K562 (cell line): ENCODE measurements at regions not wholly inside any gene's neighbourhood (a gene's known extent, or its start where the extent isn't known, plus 50 kb on each side); places are given as distances from the start of the nearest gene placed in this dataset.

Experiments used
- DACH1 ChIP-seq: fragments of 450-650 bp; IDR thresholded peaks from 2 replicates; pipeline ENCODE4 v1.6.1; 2018; ENCODE audit not compliant: partially characterized antibody
- FOXP1 ChIP-seq: sonication (generic); formaldehyde crosslinking; IDR thresholded peaks from 2 replicates; pipeline ENCODE4 v1.8.0; 2022; ENCODE audit warnings: mild to moderate bottlenecking, missing genetic modification reagents
- JUNB ChIP-seq: fragments of 450-650 bp; formaldehyde crosslinking; conservative IDR thresholded peaks from 2 replicates; pipeline ENCODE4 v1.4.0; 2020; ENCODE audit warnings: mild to moderate bottlenecking
- ZNF592 ChIP-seq: fragments of 450-650 bp; IDR thresholded peaks from 2 replicates; pipeline ENCODE4 v1.6.1; 2017; ENCODE audit warnings: antibody characterized with exemption, mild to moderate bottlenecking
- TF ChIP-seq, protein P1 (sequence below): IDR thresholded peaks from 2 replicates; pipeline ENCODE4 v1.6.1; 2012; ENCODE audit warnings: low read depth, low read length, improper control_type of control experiment, borderline replicate concordance

DNA sequence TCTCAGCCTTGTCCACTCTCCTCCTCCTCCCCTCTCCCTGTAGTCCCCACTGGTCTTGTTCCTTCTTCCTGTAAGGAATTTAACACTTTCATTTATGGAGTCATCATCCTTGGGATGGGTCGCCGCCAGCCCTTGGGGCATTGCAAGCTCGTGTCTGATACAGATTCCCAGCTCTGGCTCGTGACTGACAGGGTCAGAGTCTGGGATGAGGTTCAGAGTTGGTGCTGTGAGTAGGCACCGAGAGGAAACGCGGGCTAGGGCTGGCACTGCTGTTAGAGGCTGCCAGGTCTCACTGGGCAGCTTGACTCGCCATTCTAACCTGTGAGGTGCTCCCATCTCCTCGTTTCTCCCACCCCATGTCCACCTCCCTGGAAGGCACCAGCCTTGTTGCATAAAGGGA is 407.0 kb downstream of the SOX9 start:
- TF ChIP-seq DACH1: no peak
- no peak for TF ChIP-seq FOXP1 (CRISPR knock-in tag)
- no peak for TF ChIP-seq JUNB (CRISPR knock-in tag)
- TF ChIP-seq, protein P1, sequence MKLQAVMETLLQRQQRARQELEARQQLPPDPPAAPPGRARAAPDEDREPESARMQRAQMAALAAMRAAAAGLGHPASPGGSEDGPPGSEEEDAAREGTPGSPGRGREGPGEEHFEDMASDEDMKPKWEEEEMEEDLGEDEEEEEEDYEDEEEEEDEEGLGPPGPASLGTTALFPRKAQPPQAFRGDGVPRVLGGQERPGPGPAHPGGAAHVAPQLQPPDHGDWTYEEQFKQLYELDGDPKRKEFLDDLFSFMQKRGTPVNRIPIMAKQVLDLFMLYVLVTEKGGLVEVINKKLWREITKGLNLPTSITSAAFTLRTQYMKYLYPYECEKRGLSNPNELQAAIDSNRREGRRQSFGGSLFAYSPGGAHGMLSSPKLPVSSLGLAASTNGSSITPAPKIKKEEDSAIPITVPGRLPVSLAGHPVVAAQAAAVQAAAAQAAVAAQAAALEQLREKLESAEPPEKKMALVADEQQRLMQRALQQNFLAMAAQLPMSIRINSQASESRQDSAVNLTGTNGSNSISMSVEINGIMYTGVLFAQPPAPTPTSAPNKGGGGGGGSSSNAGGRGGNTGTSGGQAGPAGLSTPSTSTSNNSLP: no peak
- TF ChIP-seq ZNF592: no peak
